ENCODE measurements at regions not wholly inside any gene's neighbourhood (a gene's known extent, or its start where the extent isn't known, plus 50 kb on each side); places are given as distances from the start of the nearest gene placed in this dataset.
A peak's percentile ranks its signal among the peaks of the same experiment; 100 is the strongest.

- intact Hi-C loops (cut with micrococcal nuclease; ENCODE audit: unreplicated experiment): no loop called here
- BruUV-seq (replicated peaks): no TSS peak
- TF ChIP-seq CTCF (IDR thresholded peaks at IDR 0.05; ENCODE audit: unreplicated experiment): no peak
- Mint-ChIP-seq H3K27ac (ENCODE audit: unreplicated experiment) (no peak overlapping the region), H3K36me3 (ENCODE audit: insufficient read depth, unreplicated experiment) (no peaks in the 10 kb centered on the region), H3K4me1 (ENCODE audit: low read depth, unreplicated experiment) (peaks cover 21% of the 10 kb centered on the region), H3K27me3 (ENCODE audit: unreplicated experiment) (no peaks in the 10 kb centered on the region), H3K4me3 (ENCODE audit: low read depth, unreplicated experiment) (no peak overlapping the region), H3K9me3 (ENCODE audit: low read depth, unreplicated experiment) (no peaks in the 10 kb centered on the region)
- DNase-seq: peak; percentile 30
- CTCF ChIA-PET: interaction anchor here (0.6 to 1.4 kb wide), 3 partner anchors 14 to 41 kb away, joined by 3 to 4 read pairs (median 3); no protein-coding TSS in a partner anchor
Measured at GRCh38 chr7:46713868-46714596, 793.0 kb upstream of the IGFBP3 start.

GRCh38 chr7:46710927-46711326, 789.9 kb upstream of the IGFBP3 start:
- Mint-ChIP-seq H3K27ac (ENCODE audit: unreplicated experiment) (no peak overlapping the region), H3K27me3 (ENCODE audit: unreplicated experiment) (no peaks in the 10 kb centered on the region), H3K4me1 (ENCODE audit: low read depth, unreplicated experiment) (peaks cover 21% of the 10 kb centered on the region), H3K9me3 (ENCODE audit: low read depth, unreplicated experiment) (no peaks in the 10 kb centered on the region), H3K36me3 (ENCODE audit: insufficient read depth, unreplicated experiment) (no peaks in the 10 kb centered on the region), H3K4me3 (ENCODE audit: low read depth, unreplicated experiment) (no peak overlapping the region)
- BruUV-seq (replicated peaks): no TSS peak
- CTCF ChIA-PET: no interaction called here
- TF ChIP-seq CTCF (IDR thresholded peaks at IDR 0.05; ENCODE audit: unreplicated experiment): no peak
- intact Hi-C loops (cut with micrococcal nuclease; ENCODE audit: unreplicated experiment): no loop called here
- no peak for DNase-seq

GRCh38 chr7:46707973-46708372, 786.9 kb upstream of the IGFBP3 start:
- no peak for TF ChIP-seq CTCF (IDR thresholded peaks at IDR 0.05; ENCODE audit: unreplicated experiment)
- no peak for DNase-seq
- H3K4me3 Mint-ChIP-seq (ENCODE audit: low read depth, unreplicated experiment): no peak overlapping the region
- intact Hi-C loops (cut with micrococcal nuclease; ENCODE audit: unreplicated experiment): no loop called here
- H3K9me3 Mint-ChIP-seq (ENCODE audit: low read depth, unreplicated experiment): no peaks in the 10 kb centered on the region
- no peaks in the 10 kb centered on the region for H3K4me1 Mint-ChIP-seq (ENCODE audit: low read depth, unreplicated experiment)
- BruUV-seq (replicated peaks): no TSS peak
- CTCF ChIA-PET: no interaction called here
- H3K36me3 Mint-ChIP-seq (ENCODE audit: insufficient read depth, unreplicated experiment): no peaks in the 10 kb centered on the region
- no peak overlapping the region for H3K27ac Mint-ChIP-seq (ENCODE audit: unreplicated experiment)
- H3K27me3 Mint-ChIP-seq (ENCODE audit: unreplicated experiment): no peaks in the 10 kb centered on the region

GRCh38 chr7:46705386-46706255, 784.5 kb upstream of the IGFBP3 start:
- CTCF ChIA-PET: no interaction called here
- DNase-seq: no peak

More at GRCh38 chr7:46705386-46706255, 784.5 kb upstream of the IGFBP3 start:
- H3K27ac Mint-ChIP-seq (ENCODE audit: unreplicated experiment): no peak overlapping the region
- no TSS peak for BruUV-seq (replicated peaks)
- TF ChIP-seq CTCF (IDR thresholded peaks at IDR 0.05; ENCODE audit: unreplicated experiment): no peak
- H3K9me3 Mint-ChIP-seq (ENCODE audit: low read depth, unreplicated experiment): no peaks in the 10 kb centered on the region
- no peaks in the 10 kb centered on the region for H3K4me1 Mint-ChIP-seq (ENCODE audit: low read depth, unreplicated experiment)
- no peaks in the 10 kb centered on the region for H3K36me3 Mint-ChIP-seq (ENCODE audit: insufficient read depth, unreplicated experiment)
- intact Hi-C loops (cut with micrococcal nuclease; ENCODE audit: unreplicated experiment): no loop called here
- H3K4me3 Mint-ChIP-seq (ENCODE audit: low read depth, unreplicated experiment): no peak overlapping the region
- H3K27me3 Mint-ChIP-seq (ENCODE audit: unreplicated experiment): no peaks in the 10 kb centered on the region

Measured in Calu3 (cell line).